ENCODE measurements at regions not wholly inside any gene's neighbourhood (a gene's known extent, or its start where the extent isn't known, plus 50 kb on each side); places are given as distances from the start of the nearest gene placed in this dataset.

GRCh38 chrX:40444798-40445496, 135.8 kb upstream of the ATP6AP2 start:
- TF ChIP-seq, protein P1, sequence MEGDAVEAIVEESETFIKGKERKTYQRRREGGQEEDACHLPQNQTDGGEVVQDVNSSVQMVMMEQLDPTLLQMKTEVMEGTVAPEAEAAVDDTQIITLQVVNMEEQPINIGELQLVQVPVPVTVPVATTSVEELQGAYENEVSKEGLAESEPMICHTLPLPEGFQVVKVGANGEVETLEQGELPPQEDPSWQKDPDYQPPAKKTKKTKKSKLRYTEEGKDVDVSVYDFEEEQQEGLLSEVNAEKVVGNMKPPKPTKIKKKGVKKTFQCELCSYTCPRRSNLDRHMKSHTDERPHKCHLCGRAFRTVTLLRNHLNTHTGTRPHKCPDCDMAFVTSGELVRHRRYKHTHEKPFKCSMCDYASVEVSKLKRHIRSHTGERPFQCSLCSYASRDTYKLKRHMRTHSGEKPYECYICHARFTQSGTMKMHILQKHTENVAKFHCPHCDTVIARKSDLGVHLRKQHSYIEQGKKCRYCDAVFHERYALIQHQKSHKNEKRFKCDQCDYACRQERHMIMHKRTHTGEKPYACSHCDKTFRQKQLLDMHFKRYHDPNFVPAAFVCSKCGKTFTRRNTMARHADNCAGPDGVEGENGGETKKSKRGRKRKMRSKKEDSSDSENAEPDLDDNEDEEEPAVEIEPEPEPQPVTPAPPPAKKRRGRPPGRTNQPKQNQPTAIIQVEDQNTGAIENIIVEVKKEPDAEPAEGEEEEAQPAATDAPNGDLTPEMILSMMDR (IDR thresholded peaks at IDR 0.05; ENCODE audit: insufficient read depth, low read length, poor library complexity, severe bottlenecking) = no peak
- Histone ChIP-seq H3K27me3 (replicated peaks; ENCODE audit: control insufficient read depth, insufficient read depth, low read length) (no peaks in the 10 kb centered on the region), H3K36me3 (ENCODE audit: control insufficient read depth, insufficient read depth, low read length) (no peaks in the 10 kb centered on the region), H3K4me3 (replicated peaks; ENCODE audit: low read depth, low read length) (no peak overlapping the region)
- no peak for DNase-seq (ENCODE audit: extremely low read depth, insufficient read length)

DNA sequence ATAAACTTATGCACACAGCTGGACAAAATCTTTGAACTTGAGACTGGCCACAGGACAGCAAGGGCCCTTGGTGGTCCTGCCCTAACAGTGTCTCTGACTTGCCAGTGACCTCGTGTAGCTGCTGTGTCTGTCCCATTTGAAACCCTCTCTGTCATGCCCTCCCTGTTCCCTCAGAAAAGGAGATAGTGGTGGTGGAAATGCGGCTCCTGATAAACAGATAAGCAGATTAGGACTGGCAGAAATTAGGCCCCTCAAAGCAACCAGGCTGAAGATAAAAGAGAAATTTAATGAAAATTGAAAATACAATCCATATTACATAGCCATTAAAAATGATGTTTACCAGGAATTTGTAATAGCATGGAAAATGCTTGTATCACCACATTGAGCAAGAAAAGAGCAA, 136.6 kb upstream of the ATP6AP2 start:
- H3K36me3 ChIP-seq (ENCODE audit: control insufficient read depth, insufficient read depth, low read length) = no peaks in the 10 kb centered on the region
- no peak overlapping the region for H3K4me3 ChIP-seq (replicated peaks; ENCODE audit: low read depth, low read length)
- TF ChIP-seq, protein P1 (IDR thresholded peaks at IDR 0.05; ENCODE audit: insufficient read depth, low read length, poor library complexity, severe bottlenecking) = no peak
- H3K27me3 ChIP-seq (replicated peaks; ENCODE audit: control insufficient read depth, insufficient read depth, low read length) = no peaks in the 10 kb centered on the region
- no peak for DNase-seq (ENCODE audit: extremely low read depth, insufficient read length)

DNA sequence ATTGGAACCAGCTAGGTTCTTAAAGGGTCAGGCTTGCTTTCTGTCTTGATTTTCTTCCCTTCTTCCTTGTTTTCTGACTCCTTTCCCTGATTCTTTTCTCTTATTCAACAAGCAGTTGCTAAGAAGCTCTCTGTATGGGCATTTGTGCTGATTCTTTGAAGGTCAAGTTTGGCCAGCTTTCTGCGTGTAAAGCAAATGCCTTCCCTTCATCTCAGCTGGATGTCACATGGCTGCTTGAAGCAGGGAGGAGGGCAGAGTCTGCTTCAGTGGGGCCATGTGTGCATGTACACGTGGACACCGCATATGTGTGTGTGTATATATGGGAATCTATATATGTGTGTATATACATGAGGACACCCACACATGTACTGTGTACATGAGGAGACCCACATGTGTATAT, 139.9 kb upstream of the ATP6AP2 start:
- Histone ChIP-seq H3K36me3 (ENCODE audit: control insufficient read depth, insufficient read depth, low read length) (no peaks in the 10 kb centered on the region), H3K27me3 (replicated peaks; ENCODE audit: control insufficient read depth, insufficient read depth, low read length) (peaks cover 3% of the 10 kb centered on the region), H3K4me3 (replicated peaks; ENCODE audit: low read depth, low read length) (no peak overlapping the region)
- no peak for DNase-seq (ENCODE audit: extremely low read depth, insufficient read length)
- TF ChIP-seq, protein P1 (IDR thresholded peaks at IDR 0.05; ENCODE audit: insufficient read depth, low read length, poor library complexity, severe bottlenecking) = no peak

- no peaks in the 10 kb centered on the region for H3K36me3 ChIP-seq (ENCODE audit: control insufficient read depth, insufficient read depth, low read length)
- DNase-seq (ENCODE audit: extremely low read depth, insufficient read length) = no peak
- TF ChIP-seq, protein P1 (IDR thresholded peaks at IDR 0.05; ENCODE audit: insufficient read depth, low read length, poor library complexity, severe bottlenecking) = no peak
- H3K27me3 ChIP-seq (replicated peaks; ENCODE audit: control insufficient read depth, insufficient read depth, low read length) = peaks cover 3% of the 10 kb centered on the region
- H3K4me3 ChIP-seq (replicated peaks; ENCODE audit: low read depth, low read length) = no peak overlapping the region
Measured at GRCh38 chrX:40439625-40440532, 140.9 kb upstream of the ATP6AP2 start.

GRCh38 chrX:40437348-40437747, 143.4 kb upstream of the ATP6AP2 start:
- DNase-seq (ENCODE audit: extremely low read depth, insufficient read length) = no peak
- Histone ChIP-seq H3K27me3 (replicated peaks; ENCODE audit: control insufficient read depth, insufficient read depth, low read length) (peaks cover 3% of the 10 kb centered on the region), H3K4me3 (replicated peaks; ENCODE audit: low read depth, low read length) (no peak overlapping the region), H3K36me3 (ENCODE audit: control insufficient read depth, insufficient read depth, low read length) (no peaks in the 10 kb centered on the region)
- TF ChIP-seq, protein P1 (IDR thresholded peaks at IDR 0.05; ENCODE audit: insufficient read depth, low read length, poor library complexity, severe bottlenecking) = no peak

Data from GM06990 (cell line).